Gastrocnemius medialis (tissue), 4 donors: ENCODE measurements at regions not wholly inside any gene's neighbourhood (a gene's known extent, or its start where the extent isn't known, plus 50 kb on each side); places are given as distances from the start of the nearest gene placed in this dataset.

Experiments
- ATAC-seq, 2 donors: fragments of 150-250 bp; one replicate each; pipeline ENCODE4 v1.9.1; 2016
- DNase-seq, 2 donors: peaks; one replicate each; pipeline ENCODE4 v3.0.0-alpha.2; 2019
- H3K27ac ChIP-seq, 4 donors: fragments of 200-600 bp; sonication (generic); 1 replicate in 1 of 4; 2 replicates in 3 of 4; pipeline ENCODE4 v1.5.1; 2016 to 2018; ENCODE audit warnings: mild to moderate bottlenecking in 2 of 4, moderate library complexity in 1 of 4
- H3K27me3 ChIP-seq, 3 donors: fragments of 200-600 bp; sonication (generic) in 2 of 3; 1 replicate in 1 of 3; 2 replicates in 2 of 3; pipeline versions ENCODE4 v1.5.1 to v1.6.0; 2016 to 2019; ENCODE audit warnings: mild to moderate bottlenecking in 1 of 3, moderate library complexity in 1 of 3
- H3K36me3 ChIP-seq, 2 donors: fragments of 200-600 bp; sonication (generic) in 1 of 2; one replicate each; pipeline ENCODE4 v1.5.1; 2017 to 2018
- H3K4me1 ChIP-seq, 2 donors: fragments of 200-600 bp; sonication (generic) in 1 of 2; one replicate each; pipeline ENCODE4 v1.5.1; 2016 to 2017; ENCODE audit warnings: mild to moderate bottlenecking in 2 of 2
- H3K4me3 ChIP-seq, 4 donors: fragments of 200-600 bp; sonication (generic) in 3 of 4; 1 replicate in 1 of 4; 2 replicates in 3 of 4; pipeline ENCODE4 v1.5.1; 2016 to 2019; ENCODE audit warnings: mild to moderate bottlenecking in 2 of 4
- H3K9me3 ChIP-seq, 3 donors: fragments of 200-600 bp; sonication (generic) in 2 of 3; 1 replicate in 1 of 3; 2 replicates in 2 of 3; pipeline ENCODE4 v1.5.1; 2016 to 2019
- CTCF ChIP-seq, 5 experiments: fragments of 450-650 bp in 3 of 5; fragments of 200-600 bp in 2 of 5; sonication (generic) in 2 of 5; IDR thresholded peaks in 4 of 5; conservative IDR thresholded peaks in 1 of 5; 1 replicate in 4 of 5; 2 replicates in 1 of 5; pipeline ENCODE4 v1.5.1; 2016 to 2019; ENCODE audit warnings: antibody characterized with exemption in 5 of 5, mild to moderate bottlenecking in 3 of 5, moderate library complexity in 3 of 5
- POLR2A ChIP-seq, 2 donors: fragments of 450-650 bp; IDR thresholded peaks; one replicate each; pipeline ENCODE4 v1.6.1; 2017; ENCODE audit warnings: antibody characterized with exemption in 2 of 2, mild to moderate bottlenecking in 2 of 2, moderate library complexity in 2 of 2
- in situ Hi-C, 4 donors: fragments of 200-750 bp; cut with MboI; loops; one replicate each; pipeline versions ENCODE4 v1.15.0 to v1.8.0; 2017; ENCODE audit warnings: low sequenced_read_pairs in 4 of 4
- intact Hi-C: fragments of 100-400 bp; cut with DNase I; formaldehyde crosslinking; loops from one replicate; pipeline ENCODE4 v1.15.1; 2023; ENCODE audit warnings: low total_unique reads

GRCh38 chr2:19472391-19472978, 114.1 kb upstream of the OSR1 start:
- no peak for TF ChIP-seq POLR2A (IDR thresholded peaks at IDR 0.05)
- no peak for TF ChIP-seq CTCF (IDR thresholded peaks at IDR 0.05 in 4 of 5, conservative IDR thresholded peaks at IDR 0.05 in 1 of 5)
- Histone ChIP-seq H3K27me3 (no peaks in the 10 kb centered on the region), H3K9me3 (no peaks in the 10 kb centered on the region), H3K4me3 (no peak overlapping the region), H3K27ac (no peak overlapping the region), H3K36me3 (no peaks in the 10 kb centered on the region), H3K4me1 (no peaks in the 10 kb centered on the region)
- ATAC-seq: no peak
- in situ Hi-C loops (no loop called here), intact Hi-C loops (no loop called here)
- no peak for DNase-seq

- TF ChIP-seq CTCF (IDR thresholded peaks at IDR 0.05 in 4 of 5, conservative IDR thresholded peaks at IDR 0.05 in 1 of 5): no peak
- no peak for TF ChIP-seq POLR2A (IDR thresholded peaks at IDR 0.05)
- ATAC-seq: no peak
- Histone ChIP-seq H3K27ac (no peak overlapping the region), H3K4me1 (no peaks in the 10 kb centered on the region), H3K36me3 (no peaks in the 10 kb centered on the region), H3K9me3 (no peaks in the 10 kb centered on the region), H3K27me3 (no peaks in the 10 kb centered on the region), H3K4me3 (no peak overlapping the region)
- intact Hi-C loops: no loop called here
- no peak for DNase-seq
- in situ Hi-C loops: no loop called here
These were observed 113.1 kb upstream of the OSR1 start for GRCh38 chr2:19471491-19471890.

- Histone ChIP-seq H3K4me1 (no peaks in the 10 kb centered on the region), H3K36me3 (no peaks in the 10 kb centered on the region), H3K9me3 (no peaks in the 10 kb centered on the region), H3K27ac (no peak overlapping the region), H3K27me3 (no peaks in the 10 kb centered on the region), H3K4me3 (no peak overlapping the region)
- DNase-seq (no peak), ATAC-seq (no peak)
- intact Hi-C loops (no loop called here), in situ Hi-C loops (no loop called here)
- TF ChIP-seq CTCF (IDR thresholded peaks at IDR 0.05 in 4 of 5, conservative IDR thresholded peaks at IDR 0.05 in 1 of 5) (no peak), POLR2A (IDR thresholded peaks at IDR 0.05) (no peak)
These were observed 107.6 kb upstream of the OSR1 start for GRCh38 chr2:19465978-19466377.

GRCh38 chr2:19462256-19462645, 103.8 kb upstream of the OSR1 start:
- TF ChIP-seq POLR2A (IDR thresholded peaks at IDR 0.05) (no peak), CTCF (IDR thresholded peaks at IDR 0.05 in 4 of 5, conservative IDR thresholded peaks at IDR 0.05 in 1 of 5) (no peak)

More at GRCh38 chr2:19462256-19462645, 103.8 kb upstream of the OSR1 start:
- Histone ChIP-seq H3K27me3 (no peaks in the 10 kb centered on the region), H3K36me3 (no peaks in the 10 kb centered on the region), H3K4me3 (no peak overlapping the region), H3K4me1 (peaks cover 11 to 12% of the 10 kb centered on the region in 2 donors), H3K27ac (no peak overlapping the region), H3K9me3 (no peaks in the 10 kb centered on the region)
- in situ Hi-C loops (no loop called here), intact Hi-C loops (no loop called here)
- no peak for ATAC-seq
- DNase-seq: no peak
